ENCODE measurements at regions not wholly inside any gene's neighbourhood (a gene's known extent, or its start where the extent isn't known, plus 50 kb on each side); places are given as distances from the start of the nearest gene placed in this dataset.

DNA sequence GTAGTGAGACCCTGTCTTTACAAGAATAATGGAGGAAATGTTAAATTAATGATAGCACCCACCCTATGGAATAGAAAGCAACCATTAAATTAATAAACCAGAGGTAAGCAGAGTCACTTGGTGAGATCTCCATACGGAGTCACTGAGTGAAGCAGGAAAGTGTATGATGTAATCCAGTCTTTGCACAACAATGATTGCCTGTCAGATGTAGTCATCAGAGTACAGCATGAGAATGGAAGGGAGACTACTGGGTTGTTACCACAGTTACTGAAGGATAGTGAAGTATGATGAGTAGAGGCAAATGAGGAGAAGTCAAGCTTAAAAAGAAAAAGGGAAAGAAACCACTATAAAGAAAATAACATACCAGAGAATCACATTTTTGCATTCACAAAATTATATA lies 371.9 kb upstream of the SHH start:
- H2BK15ac ChIP-seq (ENCODE audit: low read depth, poor library complexity, severe bottlenecking): no peak overlapping the region
- DNase-seq: no peak
- H2BK5ac ChIP-seq (ENCODE audit: low read depth, low read length, poor library complexity, severe bottlenecking): no peak overlapping the region
- 56% methylated on average over 1 of the region's 1 CpG for WGBS
- no peak overlapping the region for H3K4ac ChIP-seq (ENCODE audit: low read depth in 1 of 2, low read length in 2 of 2)
- no peaks in the 10 kb centered on the region for H3K27me3 ChIP-seq (ENCODE audit: control insufficient read depth in 1 of 2, insufficient read depth in 1 of 2, low read length in 2 of 2)
- H3K9me3 ChIP-seq (ENCODE audit: control insufficient read depth, low read length): peaks cover 44% of the 10 kb centered on the region
- no peak overlapping the region for H3K27ac ChIP-seq (ENCODE audit: low read length, poor library complexity, severe bottlenecking)
- H3K4me2 ChIP-seq (ENCODE audit: low read length, poor library complexity, severe bottlenecking): no peak overlapping the region
- no peak overlapping the region for H2BK12ac ChIP-seq (ENCODE audit: low read length in 2 of 2)
- no peak overlapping the region for H3K9ac ChIP-seq (ENCODE audit: low read length)
- H4K8ac ChIP-seq (ENCODE audit: low read length): no peak overlapping the region
- H3K4me1 ChIP-seq (ENCODE audit: control insufficient read depth, insufficient read depth, low read depth, low read length): peaks cover 2% of the 10 kb centered on the region
- no peak overlapping the region for H4K91ac ChIP-seq (ENCODE audit: low read length)
- no peak overlapping the region for H3K18ac ChIP-seq (ENCODE audit: low read depth in 1 of 2, low read length in 2 of 2)
- no peak overlapping the region for H3K23ac ChIP-seq (ENCODE audit: low read length in 2 of 2)
- no peak overlapping the region for H3K14ac ChIP-seq (ENCODE audit: low read length in 2 of 2)
- H3K79me1 ChIP-seq (replicated peaks; ENCODE audit: low read length, poor library complexity, severe bottlenecking): no peaks in the 10 kb centered on the region
- H2AFZ ChIP-seq (ENCODE audit: low read depth, low read length): no peak overlapping the region
- no peak overlapping the region for H2AK5ac ChIP-seq (ENCODE audit: low read length, severe bottlenecking)
- no peaks in the 10 kb centered on the region for H3K36me3 ChIP-seq (ENCODE audit: control insufficient read depth in 1 of 2, insufficient read depth in 2 of 2, low read depth in 1 of 2, low read length in 2 of 2)
- no peak overlapping the region for H2BK120ac ChIP-seq (ENCODE audit: low read depth, low read length)
- H3K4me3 ChIP-seq (ENCODE audit: insufficient read depth in 1 of 2, low read depth in 1 of 2, low read length in 2 of 2): no peak overlapping the region

- H3K9me3 ChIP-seq (ENCODE audit: control insufficient read depth, low read length): peaks cover 18% of the 10 kb centered on the region
- H4K91ac ChIP-seq (ENCODE audit: low read length): no peak overlapping the region
- 75% methylated on average over 12 of the region's 13 CpGs for WGBS
Observed at GRCh38 chr7:156180451-156181229, 368.4 kb upstream of the SHH start.

GRCh38 chr7:156179872-156180390 lies 367.7 kb upstream of the SHH start:
- Histone ChIP-seq H3K4me1 (ENCODE audit: control insufficient read depth, insufficient read depth, low read depth, low read length) (no peaks in the 10 kb centered on the region), H2AK5ac (ENCODE audit: low read length, severe bottlenecking) (no peak overlapping the region), H3K23ac (ENCODE audit: low read length in 2 of 2) (no peak overlapping the region), H4K8ac (ENCODE audit: low read length) (no peak overlapping the region), H2BK15ac (ENCODE audit: low read depth, poor library complexity, severe bottlenecking) (no peak overlapping the region), H4K91ac (ENCODE audit: low read length) (no peak overlapping the region), H3K27ac (ENCODE audit: low read length, poor library complexity, severe bottlenecking) (no peak overlapping the region), H3K27me3 (ENCODE audit: control insufficient read depth in 1 of 2, insufficient read depth in 1 of 2, low read length in 2 of 2) (no peaks in the 10 kb centered on the region), H3K4me3 (ENCODE audit: insufficient read depth in 1 of 2, low read depth in 1 of 2, low read length in 2 of 2) (no peak overlapping the region), H3K9me3 (ENCODE audit: control insufficient read depth, low read length) (peaks cover 11% of the 10 kb centered on the region), H3K4ac (ENCODE audit: low read depth in 1 of 2, low read length in 2 of 2) (no peak overlapping the region), H3K4me2 (ENCODE audit: low read length, poor library complexity, severe bottlenecking) (no peak overlapping the region), H3K18ac (ENCODE audit: low read depth in 1 of 2, low read length in 2 of 2) (no peak overlapping the region), H3K14ac (ENCODE audit: low read length in 2 of 2) (no peak overlapping the region), H2AFZ (ENCODE audit: low read depth, low read length) (no peak overlapping the region), H3K79me1 (replicated peaks; ENCODE audit: low read length, poor library complexity, severe bottlenecking) (no peaks in the 10 kb centered on the region), H3K36me3 (ENCODE audit: control insufficient read depth in 1 of 2, insufficient read depth in 2 of 2, low read depth in 1 of 2, low read length in 2 of 2) (no peaks in the 10 kb centered on the region), H2BK120ac (ENCODE audit: low read depth, low read length) (no peak overlapping the region), H3K9ac (ENCODE audit: low read length) (no peak overlapping the region), H2BK12ac (ENCODE audit: low read length in 2 of 2) (no peak overlapping the region), H2BK5ac (ENCODE audit: low read depth, low read length, poor library complexity, severe bottlenecking) (no peak overlapping the region)
- no peak for DNase-seq
- 67% methylated on average over 13 of the region's 13 CpGs for WGBS

More at GRCh38 chr7:156180451-156181229, 368.4 kb upstream of the SHH start:
- Histone ChIP-seq H3K4me3 (ENCODE audit: insufficient read depth in 1 of 2, low read depth in 1 of 2, low read length in 2 of 2) (no peak overlapping the region), H3K4ac (ENCODE audit: low read depth in 1 of 2, low read length in 2 of 2) (no peak overlapping the region), H3K9ac (ENCODE audit: low read length) (no peak overlapping the region), H3K4me1 (ENCODE audit: control insufficient read depth, insufficient read depth, low read depth, low read length) (no peaks in the 10 kb centered on the region), H2BK15ac (ENCODE audit: low read depth, poor library complexity, severe bottlenecking) (no peak overlapping the region), H2AK5ac (ENCODE audit: low read length, severe bottlenecking) (no peak overlapping the region), H3K23ac (ENCODE audit: low read length in 2 of 2) (no peak overlapping the region), H3K79me1 (replicated peaks; ENCODE audit: low read length, poor library complexity, severe bottlenecking) (no peaks in the 10 kb centered on the region), H3K27ac (ENCODE audit: low read length, poor library complexity, severe bottlenecking) (no peak overlapping the region), H2BK120ac (ENCODE audit: low read depth, low read length) (no peak overlapping the region), H3K4me2 (ENCODE audit: low read length, poor library complexity, severe bottlenecking) (no peak overlapping the region), H3K27me3 (ENCODE audit: control insufficient read depth in 1 of 2, insufficient read depth in 1 of 2, low read length in 2 of 2) (no peaks in the 10 kb centered on the region), H2AFZ (ENCODE audit: low read depth, low read length) (no peak overlapping the region), H3K14ac (ENCODE audit: low read length in 2 of 2) (no peak overlapping the region), H2BK5ac (ENCODE audit: low read depth, low read length, poor library complexity, severe bottlenecking) (no peak overlapping the region), H4K8ac (ENCODE audit: low read length) (no peak overlapping the region), H3K36me3 (ENCODE audit: control insufficient read depth in 1 of 2, insufficient read depth in 2 of 2, low read depth in 1 of 2, low read length in 2 of 2) (no peaks in the 10 kb centered on the region), H3K18ac (ENCODE audit: low read depth in 1 of 2, low read length in 2 of 2) (no peak overlapping the region), H2BK12ac (ENCODE audit: low read length in 2 of 2) (no peak overlapping the region)
- no peak for DNase-seq

DNA sequence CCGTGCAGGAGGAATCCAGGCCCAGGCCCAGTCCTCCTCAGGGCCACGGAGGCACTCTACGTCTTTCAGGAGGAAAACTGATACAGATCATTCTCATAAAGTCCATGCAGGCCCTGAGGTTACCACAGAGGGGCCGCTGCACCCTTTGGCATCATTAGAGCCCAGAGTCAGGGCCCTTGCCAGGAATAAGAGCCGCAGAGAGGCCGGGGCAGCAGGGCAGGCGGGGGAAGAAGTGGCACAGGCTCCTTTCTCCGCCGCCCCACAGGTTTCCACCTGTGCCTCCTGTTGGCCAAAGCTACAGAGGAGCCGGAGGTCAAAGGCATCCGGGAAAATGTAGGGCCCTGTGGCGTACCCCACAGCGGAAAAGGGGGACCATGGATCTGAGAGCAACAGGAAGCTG lies 366.6 kb upstream of the SHH start:
- no peak overlapping the region for H3K18ac ChIP-seq (ENCODE audit: low read depth in 1 of 2, low read length in 2 of 2)
- no peak overlapping the region for H3K23ac ChIP-seq (ENCODE audit: low read length in 2 of 2)
- no peak overlapping the region for H2AFZ ChIP-seq (ENCODE audit: low read depth, low read length)
- no peak overlapping the region for H3K4ac ChIP-seq (ENCODE audit: low read depth in 1 of 2, low read length in 2 of 2)
- no peak overlapping the region for H3K14ac ChIP-seq (ENCODE audit: low read length in 2 of 2)
- no peak overlapping the region for H4K8ac ChIP-seq (ENCODE audit: low read length)
- no peaks in the 10 kb centered on the region for H3K36me3 ChIP-seq (ENCODE audit: control insufficient read depth in 1 of 2, insufficient read depth in 2 of 2, low read depth in 1 of 2, low read length in 2 of 2)
- H3K27ac ChIP-seq (ENCODE audit: low read length, poor library complexity, severe bottlenecking): no peak overlapping the region
- no peak overlapping the region for H2AK5ac ChIP-seq (ENCODE audit: low read length, severe bottlenecking)
- 79% methylated on average over 13 of the region's 13 CpGs for WGBS
- H2BK120ac ChIP-seq (ENCODE audit: low read depth, low read length): no peak overlapping the region
- H2BK15ac ChIP-seq (ENCODE audit: low read depth, poor library complexity, severe bottlenecking): no peak overlapping the region
- no peak overlapping the region for H2BK5ac ChIP-seq (ENCODE audit: low read depth, low read length, poor library complexity, severe bottlenecking)
- peaks cover under 1% of the 10 kb centered on the region for H3K9me3 ChIP-seq (ENCODE audit: control insufficient read depth, low read length)
- H4K91ac ChIP-seq (ENCODE audit: low read length): no peak overlapping the region
- no peak for DNase-seq
- no peaks in the 10 kb centered on the region for H3K27me3 ChIP-seq (ENCODE audit: control insufficient read depth in 1 of 2, insufficient read depth in 1 of 2, low read length in 2 of 2)
- no peaks in the 10 kb centered on the region for H3K79me1 ChIP-seq (replicated peaks; ENCODE audit: low read length, poor library complexity, severe bottlenecking)
- H3K4me1 ChIP-seq (ENCODE audit: control insufficient read depth, insufficient read depth, low read depth, low read length): no peaks in the 10 kb centered on the region
- no peak overlapping the region for H3K9ac ChIP-seq (ENCODE audit: low read length)
- H3K4me3 ChIP-seq (ENCODE audit: insufficient read depth in 1 of 2, low read depth in 1 of 2, low read length in 2 of 2): no peak overlapping the region
- no peak overlapping the region for H3K4me2 ChIP-seq (ENCODE audit: low read length, poor library complexity, severe bottlenecking)
- H2BK12ac ChIP-seq (ENCODE audit: low read length in 2 of 2): no peak overlapping the region

Measured in mesenchymal stem cell (in vitro differentiated cells and primary cell).